RWPE2 (cell line): ENCODE measurements at regions not wholly inside any gene's neighbourhood (a gene's known extent, or its start where the extent isn't known, plus 50 kb on each side); places are given as distances from the start of the nearest gene placed in this dataset.

ENCODE experiments used
- ATAC-seq: fragments of 200-7000 bp; cut with Tn5 transposase; 3 replicates; pipeline ENCODE4 v1.9.1; 2021; ENCODE audit warnings: low read depth
- DNase-seq: peaks from one replicate; pipeline ENCODE4 v3.0.0-alpha.2; 2020; ENCODE audit warnings: low spot score
- H3K27ac ChIP-seq: fragments of 450-650 bp; 2 replicates; pipeline ENCODE4 v1.5.1; 2017; ENCODE audit warnings: mild to moderate bottlenecking; ENCODE audit not compliant: poor library complexity, severe bottlenecking
- H3K27me3 ChIP-seq: fragments of 250-450 bp; sonication (Bioruptor Pico); 2 replicates; pipeline ENCODE4 v1.5.1; 2021; ENCODE audit warnings: mild to moderate bottlenecking, moderate library complexity; ENCODE audit not compliant: insufficient read depth, poor library complexity, severe bottlenecking
- H3K36me3 ChIP-seq: fragments of 250-450 bp; sonication (Bioruptor Pico); 2 replicates; pipeline ENCODE4 v1.5.1; 2020; ENCODE audit warnings: low read depth, mild to moderate bottlenecking, moderate library complexity
- H3K4me1 ChIP-seq: fragments of 250-450 bp; sonication (Bioruptor Pico); 2 replicates; pipeline ENCODE4 v1.5.1; 2021; ENCODE audit warnings: mild to moderate bottlenecking, moderate library complexity; ENCODE audit not compliant: insufficient read depth, poor library complexity, severe bottlenecking
- H3K4me3 ChIP-seq: fragments of 250-450 bp; sonication (Bioruptor Pico); 2 replicates; pipeline ENCODE4 v1.5.1; 2021; ENCODE audit warnings: mild to moderate bottlenecking, moderate library complexity; ENCODE audit not compliant: severe bottlenecking
- H3K9me3 ChIP-seq: fragments of 250-450 bp; sonication (Bioruptor Pico); 2 replicates; pipeline ENCODE4 v1.5.1; 2021; ENCODE audit warnings: mild to moderate bottlenecking, moderate library complexity; ENCODE audit not compliant: severe bottlenecking
- CTCF ChIP-seq: fragments of 450-650 bp; IDR thresholded peaks from one replicate; pipeline ENCODE4 v1.5.1; 2017; ENCODE audit warnings: mild to moderate bottlenecking, moderate library complexity; ENCODE audit not compliant: poor library complexity, severe bottlenecking

GRCh38 chr2:150735894-150736498, 248.5 kb upstream of the RND3 start:
- TF ChIP-seq CTCF, result no peak
- no peak overlapping the region for H3K4me3 ChIP-seq
- no peak overlapping the region for H3K27ac ChIP-seq
- H3K9me3 ChIP-seq, result no peaks in the 10 kb centered on the region
- H3K27me3 ChIP-seq, result no peaks in the 10 kb centered on the region
- DNase-seq (no peak), ATAC-seq (no peak)
- no peaks in the 10 kb centered on the region for H3K4me1 ChIP-seq
- no peaks in the 10 kb centered on the region for H3K36me3 ChIP-seq

- DNase-seq, result no peak
Observed at GRCh38 chr2:150733051-150733618, 245.7 kb upstream of the RND3 start.

GRCh38 chr2:150732491-150732890, 245.0 kb upstream of the RND3 start:
- no peak for DNase-seq
- H3K27ac ChIP-seq, result no peak overlapping the region
- no peak for ATAC-seq
- H3K4me3 ChIP-seq, result no peak overlapping the region
- H3K27me3 ChIP-seq, result no peaks in the 10 kb centered on the region
- no peak for TF ChIP-seq CTCF
- no peaks in the 10 kb centered on the region for H3K36me3 ChIP-seq
- no peaks in the 10 kb centered on the region for H3K9me3 ChIP-seq
- no peaks in the 10 kb centered on the region for H3K4me1 ChIP-seq

More at GRCh38 chr2:150733051-150733618, 245.7 kb upstream of the RND3 start:
- TF ChIP-seq CTCF, result no peak
- Histone ChIP-seq H3K27me3 (no peaks in the 10 kb centered on the region), H3K4me1 (no peaks in the 10 kb centered on the region), H3K27ac (no peak overlapping the region), H3K9me3 (no peaks in the 10 kb centered on the region), H3K36me3 (no peaks in the 10 kb centered on the region), H3K4me3 (no peak overlapping the region)
- ATAC-seq, result no peak

GRCh38 chr2:150732064-150732463, 244.6 kb upstream of the RND3 start:
- no peaks in the 10 kb centered on the region for H3K9me3 ChIP-seq
- ATAC-seq, result 0 out of 3 replicates have a peak, but pooled peaks have one; percentile 50
- H3K36me3 ChIP-seq, result no peaks in the 10 kb centered on the region
- H3K4me3 ChIP-seq, result no peak overlapping the region
- H3K27me3 ChIP-seq, result no peaks in the 10 kb centered on the region
- H3K4me1 ChIP-seq, result no peaks in the 10 kb centered on the region
- DNase-seq, result no peak
- no peak for TF ChIP-seq CTCF
- H3K27ac ChIP-seq, result no peak overlapping the region

- Histone ChIP-seq H3K4me1 (no peaks in the 10 kb centered on the region), H3K36me3 (no peaks in the 10 kb centered on the region), H3K9me3 (no peaks in the 10 kb centered on the region), H3K4me3 (no peak overlapping the region), H3K27me3 (no peaks in the 10 kb centered on the region), H3K27ac (no peak overlapping the region)
- ATAC-seq (no peak), DNase-seq (no peak)
- TF ChIP-seq CTCF, result no peak
Observed at GRCh38 chr2:150729495-150729955, 242.1 kb upstream of the RND3 start.
